Activated CD4-positive, alpha-beta T cell treated with anti-CD3 and anti-CD28 coated beads, Interleukin-10, Interleukin-2, amounts not matched to agents 100 ng/mL and 50 ng/mL, durations not matched to agents 16 hours and 8 hours (primary cell): ENCODE measurements at regions not wholly inside any gene's neighbourhood (a gene's known extent, or its start where the extent isn't known, plus 50 kb on each side); places are given as distances from the start of the nearest gene placed in this dataset.
"Not testable (repeated sequence)": the region's sequence is repeated elsewhere in the genome, so short reads cannot be mapped to it uniquely, and the experiment has no call there.

ENCODE experiments used
- DNase-seq: peaks from one replicate; pipeline ENCODE4 v3.0.0-alpha.2; 2020

DNA sequence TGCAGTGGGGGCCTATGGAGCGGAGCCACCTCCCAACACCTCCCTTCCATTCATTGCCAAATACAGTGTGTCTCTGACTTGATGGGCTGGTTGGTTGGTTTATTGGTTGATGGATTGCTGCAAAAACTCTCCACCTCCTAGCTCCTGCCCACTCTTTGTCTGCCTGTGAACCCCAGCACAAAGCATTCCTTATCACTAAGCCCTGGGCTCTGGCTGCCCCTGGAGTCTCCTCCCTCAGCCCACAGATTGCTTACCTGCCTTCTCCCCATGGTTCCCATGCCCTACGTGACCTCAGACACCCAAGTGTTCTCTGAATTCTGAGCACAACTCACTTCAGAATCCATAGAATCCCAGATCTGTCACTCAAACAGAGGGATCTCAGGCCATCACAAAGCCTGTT, 139.1 kb upstream of the TPM1 start:
- no peak for DNase-seq

DNA sequence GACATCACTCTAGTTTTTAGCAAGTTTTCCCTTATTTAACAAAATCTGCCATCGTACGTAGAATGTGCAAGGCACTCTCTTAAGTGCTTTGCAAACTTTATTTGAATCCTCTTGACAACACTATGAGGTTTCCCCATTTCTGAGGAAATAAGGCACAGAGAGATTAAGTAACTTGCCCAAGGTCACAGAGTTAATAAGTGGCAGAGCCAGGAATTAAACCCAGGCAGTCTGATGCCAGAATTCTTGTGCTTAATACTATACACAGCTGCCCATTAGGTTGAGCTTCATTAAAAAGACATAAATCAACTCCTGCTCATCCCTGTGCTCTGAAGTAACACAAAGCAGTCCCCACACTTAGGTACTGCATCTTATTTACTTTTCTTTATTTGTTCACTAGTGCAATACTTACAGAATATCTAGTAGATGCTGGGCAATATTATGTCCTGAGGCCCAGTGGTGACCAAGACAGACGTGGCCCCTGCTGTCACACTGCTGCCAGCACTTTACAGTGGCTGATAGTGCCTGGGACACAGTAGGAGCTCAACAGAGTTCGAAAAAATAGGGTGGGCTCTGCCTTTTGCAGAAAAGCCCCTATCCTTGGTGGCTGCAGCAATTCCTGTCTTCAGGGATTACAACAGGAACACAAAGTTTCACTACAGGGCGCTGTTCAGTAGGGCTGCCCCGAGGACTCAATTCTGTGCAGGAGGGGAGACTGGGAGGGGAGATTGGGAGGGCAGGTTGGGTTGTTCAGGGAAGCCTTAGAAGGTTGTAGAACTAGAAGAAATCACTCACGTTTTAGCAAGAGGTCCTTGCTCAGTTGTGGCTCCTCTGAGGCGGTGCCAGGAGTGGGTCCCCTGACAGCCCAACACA, 138.3 kb upstream of the TPM1 start:
- DNase-seq: no peak

DNA sequence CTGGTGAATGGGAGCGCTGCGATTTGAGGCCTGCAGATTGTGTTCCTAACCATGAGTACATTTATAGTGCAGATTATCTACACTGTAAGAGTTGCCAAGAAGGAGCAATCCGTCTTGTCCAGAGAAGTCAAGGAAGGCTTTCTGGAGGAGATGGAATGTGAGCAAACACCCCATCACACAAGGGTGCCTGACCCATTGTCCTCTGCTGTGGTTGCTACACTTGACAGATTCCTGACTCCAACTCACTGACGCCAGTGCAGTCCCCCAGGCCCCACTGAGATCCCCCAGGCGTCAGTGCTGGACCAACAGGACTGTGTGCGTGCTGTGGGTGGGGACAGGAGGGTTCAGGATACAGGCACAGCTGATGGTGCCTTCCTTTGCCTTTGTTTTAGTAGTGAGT, 135.9 kb upstream of the TPM1 start:
- DNase-seq: no peak

DNA sequence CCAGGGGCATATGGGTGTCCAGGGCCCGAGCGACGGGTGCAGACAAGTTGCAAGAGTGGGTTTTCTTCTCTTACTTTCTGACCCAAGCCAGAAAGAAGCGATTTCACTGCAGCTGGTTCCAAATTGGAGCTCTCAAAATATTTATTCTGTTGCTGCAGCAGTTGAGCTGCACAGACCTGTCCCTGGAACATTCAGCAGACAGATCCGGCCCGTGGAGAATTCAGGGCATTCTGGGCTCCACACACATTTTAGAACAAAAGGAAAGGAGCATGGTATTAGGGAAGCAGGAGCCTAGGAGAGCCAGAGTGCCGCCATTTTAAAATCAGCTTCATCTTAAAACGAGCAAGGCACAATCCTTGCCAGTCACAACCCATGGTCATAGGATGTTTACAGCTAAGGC, 135.3 kb upstream of the TPM1 start:
- DNase-seq: no peak

DNA sequence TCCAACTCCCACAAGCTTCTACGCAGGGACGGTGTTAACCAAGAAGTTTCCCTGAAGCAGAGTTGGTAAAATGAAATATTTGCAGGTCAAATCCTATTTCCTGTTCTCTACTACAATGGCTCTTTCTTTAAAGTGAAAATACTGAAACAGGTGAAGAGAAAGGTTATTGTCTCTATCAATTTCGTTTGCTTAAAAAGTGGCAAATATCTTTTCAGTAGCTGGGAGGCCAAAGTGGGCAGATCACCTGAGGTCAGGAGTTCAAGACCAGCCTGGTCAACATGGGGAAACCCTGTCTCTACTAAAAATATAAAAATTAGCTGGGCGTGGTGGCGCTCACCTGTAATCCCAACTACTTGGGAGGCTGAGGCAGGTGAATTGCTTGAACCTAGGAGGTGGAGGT, 134.2 kb upstream of the TPM1 start:
- not testable (repeated sequence) for DNase-seq

DNA sequence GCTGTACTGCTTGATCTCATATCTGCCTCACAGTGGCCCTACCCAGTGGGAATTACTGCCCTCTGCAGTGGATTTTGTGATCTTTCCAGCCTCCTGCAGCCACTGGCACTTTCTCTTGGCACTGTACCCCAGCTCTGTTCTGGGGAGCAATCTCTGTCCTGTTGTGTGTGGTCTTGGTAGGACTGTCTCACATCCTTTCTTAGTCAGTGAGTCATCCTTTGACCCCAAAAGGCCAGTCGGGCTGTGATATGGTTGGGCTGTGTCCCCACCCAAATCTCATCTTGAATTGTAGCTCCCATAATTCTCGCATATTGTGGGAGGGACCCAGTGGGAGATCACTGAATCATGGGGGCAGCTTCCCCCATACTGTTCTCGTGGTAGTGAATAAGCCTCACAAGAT, 133.3 kb upstream of the TPM1 start:
- no peak for DNase-seq

DNA sequence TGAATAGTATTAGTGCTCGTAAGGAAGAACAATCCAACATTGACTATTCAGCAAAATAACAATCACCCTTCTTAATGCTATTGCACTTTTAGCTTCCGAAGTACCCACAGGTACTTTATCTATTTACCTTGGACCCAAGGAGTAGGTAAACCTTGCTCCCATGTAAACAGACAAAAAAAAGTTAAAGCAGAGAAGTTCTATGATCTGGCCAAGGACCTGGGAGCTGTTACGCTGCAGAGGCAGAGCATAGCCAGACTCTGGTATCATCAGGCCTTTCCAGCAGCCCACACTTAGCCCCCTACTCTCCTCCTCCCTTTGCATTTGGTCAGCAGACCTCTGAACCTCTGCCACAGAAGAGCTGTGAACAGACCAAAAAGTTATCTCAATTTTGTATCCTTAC, 130.3 kb upstream of the TPM1 start:
- DNase-seq: no peak

DNA sequence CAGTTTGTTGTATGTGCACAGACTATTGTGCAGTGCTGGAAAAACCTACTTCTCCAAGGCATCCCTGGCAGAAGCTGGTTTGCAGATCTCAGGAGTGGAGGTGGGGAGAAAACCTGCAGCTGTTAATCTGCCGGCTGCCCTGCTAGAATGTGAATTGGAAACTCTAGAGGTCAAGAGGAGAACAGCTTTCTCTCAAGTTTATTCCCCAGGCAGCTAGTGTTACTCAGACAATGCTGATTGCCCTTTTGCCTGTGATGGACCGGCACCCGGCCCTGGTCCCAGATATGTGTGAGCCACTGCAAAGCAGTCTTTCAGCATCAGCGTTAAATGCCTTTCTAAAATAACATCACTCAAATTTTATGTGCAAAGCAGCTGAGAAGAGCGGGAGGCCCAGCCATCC, 129.7 kb upstream of the TPM1 start:
- no peak for DNase-seq

DNA sequence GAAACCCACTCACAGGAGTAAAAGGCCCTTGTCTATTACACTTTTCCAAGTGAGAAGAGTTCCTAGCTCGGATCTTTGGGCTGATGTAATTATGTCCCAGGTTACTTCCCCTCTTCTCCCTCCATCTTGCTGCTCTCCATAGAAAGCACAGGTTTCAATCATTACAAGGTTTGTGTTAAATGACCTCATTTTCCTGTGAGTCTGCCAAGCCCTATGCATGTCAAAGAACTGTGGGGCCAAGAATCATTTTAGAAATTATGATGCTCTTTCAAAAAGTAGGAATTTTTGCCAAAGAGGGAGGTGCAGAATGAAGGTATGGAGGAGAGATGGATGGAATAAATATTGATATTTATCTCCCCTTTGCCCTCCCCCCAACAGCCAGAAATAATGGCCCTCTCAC, 129.3 kb upstream of the TPM1 start:
- no peak for DNase-seq

DNA sequence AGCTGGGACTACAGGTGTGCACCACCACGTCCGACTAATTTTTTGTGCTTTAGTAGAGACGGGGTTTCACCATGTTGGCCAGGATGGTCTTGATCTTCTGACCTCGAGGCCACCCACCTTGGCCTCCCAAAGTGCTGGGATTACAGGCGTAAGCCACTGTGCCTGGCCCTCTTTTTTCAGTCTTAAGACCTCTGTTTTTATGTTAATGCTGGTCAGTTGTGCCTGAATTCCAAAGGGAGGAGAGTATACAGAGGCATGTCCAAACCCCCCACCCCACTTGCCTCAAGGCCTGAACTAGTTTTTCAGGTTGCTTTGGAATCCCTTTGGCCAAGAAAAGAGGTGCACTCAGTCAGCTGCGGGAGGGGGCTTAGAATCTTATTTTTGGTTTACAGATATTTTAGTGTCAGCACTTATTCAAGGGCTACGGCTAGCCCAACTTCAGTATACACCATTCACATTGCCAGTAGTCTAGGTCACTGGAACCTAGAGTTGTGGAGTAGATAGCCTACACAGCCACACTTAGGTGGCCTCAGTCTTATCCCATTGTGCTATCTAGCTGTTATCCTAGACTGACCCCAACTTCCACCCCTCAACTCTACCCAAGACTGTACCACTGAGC, 128.0 kb upstream of the TPM1 start:
- no peak for DNase-seq

DNA sequence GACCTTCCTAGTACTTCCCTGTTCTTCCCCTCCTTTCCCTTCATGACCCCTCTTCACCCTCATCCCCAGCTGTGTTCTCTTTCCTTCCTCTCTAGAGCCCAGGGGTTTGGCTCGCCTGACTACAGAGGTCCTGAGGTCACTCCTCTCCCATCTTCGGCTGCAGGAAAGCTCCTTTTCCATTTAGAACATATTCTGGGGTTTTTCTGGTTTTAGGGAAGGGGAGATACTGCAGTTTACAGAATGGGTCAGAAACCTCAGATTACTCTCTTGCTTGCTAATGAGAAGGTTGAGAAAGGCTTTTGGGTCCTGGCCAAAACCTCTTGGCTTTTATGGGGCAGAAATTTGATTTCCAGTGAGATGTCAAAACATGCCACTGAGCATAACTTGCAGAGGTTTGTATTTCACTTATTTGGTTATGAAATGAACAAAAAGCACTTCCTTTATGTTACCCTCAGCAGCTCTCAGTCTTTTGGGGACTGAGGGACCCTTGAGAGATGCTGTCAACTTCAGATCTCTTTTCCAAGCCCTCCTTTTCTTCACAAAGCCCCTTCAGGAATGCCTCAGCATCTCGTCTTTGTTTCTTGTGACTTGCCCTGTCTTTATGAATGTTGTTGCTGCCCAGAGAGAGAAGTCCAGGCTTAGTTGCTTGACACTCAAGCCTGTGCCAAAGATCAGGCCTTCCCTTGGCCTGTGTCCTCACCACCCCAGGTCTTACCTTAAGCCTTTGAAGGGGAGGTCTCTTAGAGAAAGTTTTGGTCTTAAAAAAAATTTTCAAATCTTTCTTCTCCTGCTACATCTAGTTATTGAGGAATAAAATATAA, 121.7 kb upstream of the TPM1 start:
- DNase-seq: no peak

DNA sequence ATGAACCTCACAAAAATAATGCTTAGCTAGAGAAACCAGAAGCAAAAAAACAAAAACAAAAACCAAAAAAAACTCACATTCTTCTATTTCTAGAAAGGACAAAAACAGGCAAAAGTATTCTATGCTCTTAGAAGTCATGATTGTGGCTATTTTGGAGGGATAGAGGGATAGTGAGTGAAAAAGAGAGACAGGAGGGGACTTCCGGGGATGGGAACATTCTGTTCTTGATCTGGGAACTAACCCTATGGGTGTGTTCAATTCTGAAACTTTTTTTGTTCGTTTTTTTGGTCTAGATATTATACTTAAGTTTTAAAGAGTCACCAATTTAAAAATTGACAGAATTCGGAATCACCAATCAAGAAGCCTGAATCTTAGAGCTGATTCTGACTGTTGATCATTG, 120.0 kb upstream of the TPM1 start:
- DNase-seq: no peak

DNA sequence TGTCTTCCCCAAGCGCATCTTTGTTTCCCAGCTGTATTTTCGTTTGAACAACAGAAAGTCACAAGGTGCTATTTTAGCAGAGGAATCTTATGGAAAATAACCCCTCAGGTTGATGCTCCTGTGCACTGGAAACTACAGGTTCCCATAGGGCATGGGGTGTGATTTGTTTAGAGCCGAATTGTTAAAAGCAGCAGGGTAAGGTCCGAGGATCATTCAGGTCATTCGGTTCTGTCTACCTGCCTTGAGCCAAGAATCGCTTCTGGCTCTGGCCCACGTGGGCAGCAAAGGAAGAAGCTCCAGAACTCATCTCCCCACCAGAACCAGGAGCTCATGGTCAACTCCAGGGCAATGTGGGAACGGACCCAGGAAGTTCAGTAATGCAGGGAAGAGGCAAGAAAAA, 116.7 kb upstream of the TPM1 start:
- DNase-seq: no peak

DNA sequence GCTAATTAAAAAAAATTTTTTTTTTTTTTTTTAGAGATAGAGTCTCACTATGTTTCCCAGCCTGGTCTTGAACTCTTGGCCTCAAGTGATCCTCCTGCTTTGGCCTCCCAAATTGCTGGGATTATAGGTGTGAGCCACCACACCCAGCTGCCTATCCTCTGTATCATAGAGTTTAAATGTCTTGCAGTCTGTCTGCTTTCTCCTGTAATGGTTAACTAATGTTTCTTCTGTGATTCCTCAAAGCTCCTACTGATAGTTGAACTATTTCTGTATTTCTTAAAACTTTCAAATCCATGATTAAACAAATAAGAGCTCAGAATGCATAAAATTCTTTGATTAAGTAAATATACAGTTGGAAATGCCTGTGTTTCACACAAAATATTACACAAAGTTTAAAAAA, 115.4 kb upstream of the TPM1 start:
- DNase-seq: no peak

DNA sequence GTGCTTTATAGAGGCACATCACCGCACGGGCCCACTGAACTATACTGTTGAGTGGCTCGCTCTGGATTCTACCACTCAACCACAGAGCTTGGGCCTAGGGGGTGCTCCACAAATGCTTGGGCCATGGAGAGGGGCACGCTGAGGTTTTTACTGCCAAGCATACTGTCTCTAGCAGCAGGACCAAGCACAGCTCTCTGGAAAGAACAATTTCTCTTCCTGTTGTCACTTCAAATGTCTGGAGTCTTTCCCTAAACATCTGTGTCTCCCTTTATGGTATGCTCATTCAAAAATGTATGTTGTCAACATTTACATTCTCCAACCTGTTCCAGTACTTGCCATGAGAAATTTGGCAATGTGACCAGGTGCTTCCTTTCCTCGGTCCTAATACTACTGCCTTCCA, 114.7 kb upstream of the TPM1 start:
- no peak for DNase-seq

DNA sequence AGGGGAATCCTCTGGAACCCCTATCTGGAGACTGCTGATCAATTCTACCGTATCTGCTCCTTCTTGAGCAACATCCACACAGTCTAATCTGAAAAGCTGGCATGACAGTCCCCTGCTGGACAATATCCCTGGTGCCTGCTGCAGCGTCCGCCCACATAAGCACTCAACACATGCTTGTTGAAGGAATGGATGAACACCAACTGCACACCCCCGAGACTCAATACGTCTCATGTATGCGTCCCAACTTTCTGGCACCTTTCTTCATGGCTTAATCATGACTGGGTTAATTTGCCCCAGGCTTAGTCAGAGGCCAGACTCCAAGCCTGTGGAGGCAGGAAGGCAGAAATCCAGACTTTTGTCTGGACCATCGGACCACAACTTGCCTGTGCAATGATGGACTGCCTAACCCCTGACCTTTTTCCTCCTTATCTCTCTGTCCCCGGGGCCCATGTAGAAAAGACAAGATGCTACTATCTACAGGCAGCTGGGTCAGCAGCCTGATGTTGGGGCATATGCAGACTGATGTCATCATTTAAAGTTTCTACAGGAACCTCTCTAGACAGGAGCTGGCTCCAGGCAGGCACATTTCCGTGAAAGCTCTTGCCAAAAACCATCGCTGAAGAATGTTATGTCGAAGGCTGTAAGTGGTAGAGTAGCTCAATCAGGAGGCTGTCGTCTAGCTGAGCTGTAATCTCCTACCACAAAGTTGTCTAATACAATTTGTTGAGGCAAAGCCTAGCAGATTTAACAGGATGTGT, 114.1 kb upstream of the TPM1 start:
- DNase-seq: no peak

DNA sequence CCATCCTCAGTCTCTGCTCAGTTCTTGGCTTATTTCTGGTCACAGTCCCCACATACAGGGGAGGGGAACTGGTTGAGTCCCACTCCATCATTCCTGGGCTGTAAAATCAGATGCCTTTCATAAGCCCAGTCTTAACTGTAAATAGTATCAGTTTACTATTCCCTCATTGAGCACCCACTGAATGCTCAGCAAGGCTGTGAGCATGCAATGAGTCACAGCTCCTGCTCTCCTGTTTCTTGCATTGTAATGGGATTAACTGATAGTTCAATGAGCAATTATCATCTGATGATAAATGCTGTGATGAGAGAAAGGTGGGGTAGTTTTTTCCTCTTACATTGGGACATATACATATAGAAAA, 113.6 kb upstream of the TPM1 start:
- no peak for DNase-seq

DNA sequence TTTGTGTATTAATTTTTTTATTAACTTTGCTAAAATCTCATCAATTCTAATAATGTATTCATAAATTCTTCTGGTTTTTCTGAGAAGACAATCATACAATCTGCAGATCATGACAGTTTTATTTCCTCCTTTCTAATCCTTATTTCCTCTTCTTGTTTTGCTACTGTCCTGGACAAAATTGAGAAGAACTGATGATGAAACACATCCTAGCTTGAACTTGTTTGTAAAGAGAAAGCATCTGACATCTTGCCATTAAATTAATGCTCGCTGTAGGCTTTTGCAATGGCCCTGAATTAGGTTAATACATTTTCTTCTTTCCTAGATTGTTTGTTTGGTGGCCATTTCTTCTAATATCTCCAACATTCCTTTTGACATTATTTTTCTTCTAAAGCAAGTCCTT, 110.9 kb upstream of the TPM1 start:
- no peak for DNase-seq

DNA sequence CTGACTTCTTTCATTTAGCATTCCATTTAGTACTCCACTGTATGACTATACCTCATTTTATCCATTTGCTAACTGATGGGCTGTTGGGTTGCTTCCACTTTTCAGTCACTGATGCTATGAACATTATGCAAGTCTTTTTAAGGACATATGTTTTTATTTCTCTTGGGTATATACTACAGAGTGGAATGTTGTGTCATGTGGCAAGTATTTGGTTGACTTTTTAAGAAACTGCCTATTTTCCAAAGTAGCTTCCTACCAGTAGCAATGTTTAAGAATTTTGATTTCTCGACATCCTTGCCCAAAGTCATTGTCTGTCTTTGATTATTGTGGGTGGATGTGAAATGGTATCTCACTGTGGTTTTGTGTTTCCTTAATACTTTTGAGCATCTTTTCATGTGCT, 110.1 kb upstream of the TPM1 start:
- DNase-seq: no peak

DNA sequence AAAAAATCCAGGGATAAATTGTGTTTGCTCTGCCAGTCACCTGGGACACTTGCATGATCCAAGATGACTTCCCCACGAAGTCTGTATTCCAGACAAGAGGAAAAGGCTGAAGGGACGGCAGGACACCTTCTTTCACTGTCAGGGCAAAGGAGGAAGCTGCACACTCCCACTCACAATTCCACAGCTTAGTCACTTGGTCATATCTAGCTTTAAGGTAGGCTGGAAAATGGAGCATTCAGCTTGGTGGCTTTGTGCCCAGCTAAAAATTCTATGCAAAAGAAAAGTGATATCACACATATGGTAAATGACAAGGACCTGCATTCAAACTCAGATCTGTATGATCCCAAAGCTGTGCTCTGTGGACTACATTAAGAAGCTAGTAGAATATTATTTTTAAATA, 109.2 kb upstream of the TPM1 start:
- no peak for DNase-seq

DNA sequence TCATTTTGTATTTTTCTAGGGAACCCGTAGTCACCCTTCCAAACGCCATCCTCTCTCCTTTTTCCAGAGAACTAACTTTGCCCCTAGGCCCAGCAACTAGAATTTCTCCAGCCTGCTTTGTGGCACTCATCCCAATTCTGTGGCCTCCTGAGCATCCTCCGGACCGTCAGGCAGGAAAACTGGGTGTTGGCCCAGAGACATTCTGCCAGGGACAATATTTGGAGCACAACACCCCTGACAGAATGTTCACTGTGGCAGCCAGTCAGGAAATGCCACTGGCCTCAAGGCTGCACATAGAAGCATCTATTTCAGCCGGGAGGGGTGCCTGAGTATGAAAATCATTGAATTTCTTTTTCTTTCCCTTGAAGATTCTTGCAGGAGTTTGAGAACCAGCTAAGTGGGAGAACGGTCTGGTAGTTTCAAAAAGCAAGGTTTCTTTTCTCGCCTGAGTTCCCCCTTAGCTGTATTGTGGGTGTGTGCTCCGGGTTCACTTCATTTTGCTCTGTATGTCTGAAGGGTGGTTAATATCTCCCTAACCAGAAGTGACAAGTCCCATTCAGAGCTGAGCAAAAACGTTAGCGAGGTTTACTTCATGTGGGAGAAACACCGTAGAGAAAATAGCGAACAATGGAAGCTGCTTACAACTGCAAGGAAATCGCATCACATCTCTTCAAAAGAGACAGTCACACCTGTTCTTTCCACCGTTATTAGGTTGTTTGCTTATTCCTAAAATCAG, 108.1 kb upstream of the TPM1 start:
- DNase-seq: no peak

DNA sequence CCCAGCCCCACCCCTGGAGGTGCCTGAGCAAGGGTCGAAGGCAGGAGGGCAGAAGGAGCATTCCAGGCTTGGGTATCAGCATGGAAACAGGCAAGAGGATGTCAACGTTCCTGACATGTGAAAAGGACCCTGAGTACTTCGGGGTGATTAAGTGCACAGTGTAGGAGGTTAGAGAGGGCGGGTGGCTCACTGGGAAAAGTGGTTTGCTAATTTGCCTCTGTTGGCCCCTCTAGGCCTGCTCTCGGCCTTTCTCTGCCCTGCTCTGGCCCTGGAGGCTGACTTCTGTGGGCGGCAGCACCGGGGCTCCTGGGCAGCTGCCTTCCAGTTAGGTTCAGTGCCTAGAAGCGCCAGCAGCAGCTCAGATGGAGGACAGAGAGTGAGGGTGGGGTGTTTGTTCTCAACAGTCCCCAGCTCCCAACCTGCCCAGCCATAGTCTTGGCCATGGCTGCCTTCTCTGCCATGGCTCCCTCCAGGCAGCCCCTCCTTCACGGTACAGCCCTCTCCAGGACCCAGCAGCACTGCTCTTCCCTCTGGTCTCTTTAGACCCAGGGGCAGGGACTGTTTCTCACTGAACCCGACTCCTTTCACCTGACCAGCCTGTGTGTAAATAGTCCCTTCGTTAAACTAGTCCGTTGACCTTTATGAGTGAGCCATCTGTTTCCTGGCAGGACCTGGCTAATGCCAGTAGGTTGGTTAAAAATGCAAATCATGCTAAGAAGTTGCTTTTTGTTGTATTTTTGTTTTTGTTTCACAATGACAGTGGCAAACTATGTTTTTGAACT, 107.1 kb upstream of the TPM1 start:
- no peak for DNase-seq
